T-helper 2 cell treated with Interferon-gamma antibody and Interleukin-4, amounts not matched to agents 5 μg/mL and 100 μg/mL, for 36 hours (primary cell): ENCODE measurements at regions not wholly inside any gene's neighbourhood (a gene's known extent, or its start where the extent isn't known, plus 50 kb on each side); places are given as distances from the start of the nearest gene placed in this dataset.
"Not testable (repeated sequence)": the region's sequence is repeated elsewhere in the genome, so short reads cannot be mapped to it uniquely, and the experiment has no call there.

Experiments
- DNase-seq: peaks from one replicate; pipeline ENCODE4 v3.0.0; 2021; ENCODE audit warnings: low spot score
- H3K27ac Mint-ChIP-seq: one replicate; pipeline ENCODE4 v1.8.0; 2021; ENCODE audit warnings: mild to moderate bottlenecking, mixed read lengths
- H3K27me3 Mint-ChIP-seq: one replicate; pipeline ENCODE4 v1.8.0; 2021; ENCODE audit warnings: low read depth, mixed read lengths
- H3K36me3 Mint-ChIP-seq: one replicate; pipeline ENCODE4 v1.8.0; 2021; ENCODE audit warnings: low read depth, mixed read lengths
- H3K4me1 Mint-ChIP-seq: one replicate; pipeline ENCODE4 v1.8.0; 2021; ENCODE audit warnings: low read depth, mixed read lengths
- H3K4me3 Mint-ChIP-seq: one replicate; pipeline ENCODE4 v1.8.0; 2022; ENCODE audit warnings: mild to moderate bottlenecking, moderate library complexity, mixed read lengths
- H3K9me3 Mint-ChIP-seq: one replicate; pipeline ENCODE4 v1.8.0; 2021; ENCODE audit warnings: mixed read lengths

GRCh38 chr18:38752430-38752829 is 1186.8 kb upstream of the CELF4 start:
- DNase-seq = no peak
- no peaks in the 10 kb centered on the region for H3K27me3 Mint-ChIP-seq
- H3K36me3 Mint-ChIP-seq = no peaks in the 10 kb centered on the region

GRCh38 chr18:38751898-38752297 is 1186.3 kb upstream of the CELF4 start:
- Mint-ChIP-seq H3K27ac (no peak overlapping the region), H3K4me1 (no peaks in the 10 kb centered on the region), H3K36me3 (no peaks in the 10 kb centered on the region), H3K9me3 (no peaks in the 10 kb centered on the region), H3K4me3 (no peak overlapping the region), H3K27me3 (no peaks in the 10 kb centered on the region)
- no peak for DNase-seq

More at GRCh38 chr18:38752430-38752829, 1186.8 kb upstream of the CELF4 start:
- Mint-ChIP-seq H3K4me3 (no peak overlapping the region), H3K4me1 (no peaks in the 10 kb centered on the region), H3K27ac (no peak overlapping the region), H3K9me3 (no peaks in the 10 kb centered on the region)

- H3K27me3 Mint-ChIP-seq = no peaks in the 10 kb centered on the region
- H3K4me1 Mint-ChIP-seq = no peaks in the 10 kb centered on the region
- no peak overlapping the region for H3K4me3 Mint-ChIP-seq
- no peak overlapping the region for H3K27ac Mint-ChIP-seq
- no peaks in the 10 kb centered on the region for H3K36me3 Mint-ChIP-seq
- DNase-seq = no peak
- H3K9me3 Mint-ChIP-seq = no peaks in the 10 kb centered on the region
These were observed 1185.6 kb upstream of the CELF4 start for GRCh38 chr18:38751211-38751610.

GRCh38 chr18:38750751-38751150 is 1185.2 kb upstream of the CELF4 start:
- Mint-ChIP-seq H3K9me3 (no peaks in the 10 kb centered on the region), H3K36me3 (no peaks in the 10 kb centered on the region), H3K4me1 (no peaks in the 10 kb centered on the region), H3K27me3 (no peaks in the 10 kb centered on the region), H3K27ac (no peak overlapping the region), H3K4me3 (no peak overlapping the region)
- no peak for DNase-seq

- no peak for DNase-seq
- Mint-ChIP-seq H3K27ac (no peak overlapping the region), H3K36me3 (no peaks in the 10 kb centered on the region), H3K9me3 (no peaks in the 10 kb centered on the region), H3K4me1 (no peaks in the 10 kb centered on the region), H3K27me3 (no peaks in the 10 kb centered on the region), H3K4me3 (no peak overlapping the region)
These were observed 1181.6 kb upstream of the CELF4 start for GRCh38 chr18:38747153-38747552.

- H3K36me3 Mint-ChIP-seq, DNase-seq, H3K27me3 Mint-ChIP-seq, H3K4me1 Mint-ChIP-seq, H3K27ac Mint-ChIP-seq, H3K9me3 Mint-ChIP-seq, H3K4me3 Mint-ChIP-seq: not testable (repeated sequence)
These were observed 1154.6 kb upstream of the CELF4 start for GRCh38 chr18:38720181-38720580.

GRCh38 chr18:38718365-38718901 is 1152.8 kb upstream of the CELF4 start:
- H3K9me3 Mint-ChIP-seq = peaks cover 9% of the 10 kb centered on the region
- H3K27me3 Mint-ChIP-seq = no peaks in the 10 kb centered on the region
- no peaks in the 10 kb centered on the region for H3K4me1 Mint-ChIP-seq
- DNase-seq = no peak
- H3K36me3 Mint-ChIP-seq = no peaks in the 10 kb centered on the region
- H3K4me3 Mint-ChIP-seq = no peak overlapping the region
- no peak overlapping the region for H3K27ac Mint-ChIP-seq

GRCh38 chr18:38709122-38709521 is 1143.5 kb upstream of the CELF4 start:
- DNase-seq = no peak
- no peak overlapping the region for H3K27ac Mint-ChIP-seq
- H3K4me1 Mint-ChIP-seq = no peaks in the 10 kb centered on the region
- no peak overlapping the region for H3K4me3 Mint-ChIP-seq
- H3K36me3 Mint-ChIP-seq = no peaks in the 10 kb centered on the region
- H3K27me3 Mint-ChIP-seq = no peaks in the 10 kb centered on the region
- H3K9me3 Mint-ChIP-seq = peaks cover 4% of the 10 kb centered on the region

GRCh38 chr18:38706373-38706772 is 1140.8 kb upstream of the CELF4 start:
- Mint-ChIP-seq H3K36me3 (no peaks in the 10 kb centered on the region), H3K27ac (no peak overlapping the region), H3K27me3 (no peaks in the 10 kb centered on the region), H3K9me3 (peaks cover 11% of the 10 kb centered on the region), H3K4me1 (no peaks in the 10 kb centered on the region), H3K4me3 (no peak overlapping the region)
- DNase-seq = no peak

GRCh38 chr18:38698088-38698487 is 1132.5 kb upstream of the CELF4 start:
- no peak for DNase-seq
- Mint-ChIP-seq H3K27ac (no peak overlapping the region), H3K36me3 (no peaks in the 10 kb centered on the region), H3K4me3 (no peak overlapping the region), H3K27me3 (no peaks in the 10 kb centered on the region), H3K4me1 (no peaks in the 10 kb centered on the region), H3K9me3 (no peaks in the 10 kb centered on the region)

GRCh38 chr18:38695559-38696280 is 1130.1 kb upstream of the CELF4 start:
- H3K27ac Mint-ChIP-seq = no peak overlapping the region
- H3K36me3 Mint-ChIP-seq = no peaks in the 10 kb centered on the region
- DNase-seq = no peak
- no peaks in the 10 kb centered on the region for H3K4me1 Mint-ChIP-seq
- H3K9me3 Mint-ChIP-seq = peaks cover 5% of the 10 kb centered on the region
- no peaks in the 10 kb centered on the region for H3K27me3 Mint-ChIP-seq
- H3K4me3 Mint-ChIP-seq = no peak overlapping the region

GRCh38 chr18:38693104-38693503 is 1127.5 kb upstream of the CELF4 start:
- DNase-seq = no peak
- no peaks in the 10 kb centered on the region for H3K4me1 Mint-ChIP-seq
- no peak overlapping the region for H3K4me3 Mint-ChIP-seq
- H3K36me3 Mint-ChIP-seq = no peaks in the 10 kb centered on the region
- no peaks in the 10 kb centered on the region for H3K27me3 Mint-ChIP-seq
- no peak overlapping the region for H3K27ac Mint-ChIP-seq
- peaks cover 5% of the 10 kb centered on the region for H3K9me3 Mint-ChIP-seq

GRCh38 chr18:38690626-38691025 is 1125.0 kb upstream of the CELF4 start:
- Mint-ChIP-seq H3K27me3 (no peaks in the 10 kb centered on the region), H3K36me3 (no peaks in the 10 kb centered on the region), H3K4me1 (no peaks in the 10 kb centered on the region), H3K27ac (no peak overlapping the region), H3K9me3 (peaks cover 5% of the 10 kb centered on the region), H3K4me3 (no peak overlapping the region)
- DNase-seq = no peak

- no peaks in the 10 kb centered on the region for H3K4me1 Mint-ChIP-seq
- DNase-seq = no peak
- no peak overlapping the region for H3K27ac Mint-ChIP-seq
- no peaks in the 10 kb centered on the region for H3K27me3 Mint-ChIP-seq
- no peak overlapping the region for H3K4me3 Mint-ChIP-seq
- H3K36me3 Mint-ChIP-seq = no peaks in the 10 kb centered on the region
- peaks cover 5% of the 10 kb centered on the region for H3K9me3 Mint-ChIP-seq
These were observed 1122.8 kb upstream of the CELF4 start for GRCh38 chr18:38688416-38688815.

GRCh38 chr18:38670486-38670885 is 1104.9 kb upstream of the CELF4 start:
- Mint-ChIP-seq H3K4me3 (no peak overlapping the region), H3K27me3 (no peaks in the 10 kb centered on the region), H3K27ac (no peak overlapping the region), H3K9me3 (peaks cover 6% of the 10 kb centered on the region), H3K36me3 (no peaks in the 10 kb centered on the region), H3K4me1 (no peaks in the 10 kb centered on the region)
- no peak for DNase-seq
